HG02763 (cell line): ENCODE measurements at regions not wholly inside any gene's neighbourhood (a gene's known extent, or its start where the extent isn't known, plus 50 kb on each side); places are given as distances from the start of the nearest gene placed in this dataset.
A peak's percentile ranks its signal among the peaks of the same experiment; 100 is the strongest.

ENCODE experiments used
- ATAC-seq: cut with Tn5 transposase; IDR thresholded peaks from one replicate; pipeline ENCODE4 v1.9.1; 2021; ENCODE audit warnings: mild to moderate bottlenecking, moderate library complexity; ENCODE audit not compliant: unreplicated experiment

- no peak for ATAC-seq
These were observed 434.8 kb upstream of the SLC8A1 start for GRCh38 chr2:40886655-40887054.

- ATAC-seq = no peak
These were observed 444.5 kb upstream of the SLC8A1 start for GRCh38 chr2:40896358-40896757.

- ATAC-seq = no peak
These were observed 462.8 kb upstream of the SLC8A1 start for GRCh38 chr2:40914666-40915065.

- no peak for ATAC-seq
These were observed 463.8 kb upstream of the SLC8A1 start for GRCh38 chr2:40915651-40916050.

GRCh38 chr2:40935349-40935748 is 483.5 kb upstream of the SLC8A1 start:
- ATAC-seq = no peak

- no peak for ATAC-seq
These were observed 485.4 kb upstream of the SLC8A1 start for GRCh38 chr2:40937284-40937683.

GRCh38 chr2:40953341-40953740 is 501.5 kb upstream of the SLC8A1 start:
- no peak for ATAC-seq

- no peak for ATAC-seq
These were observed 503.2 kb upstream of the SLC8A1 start for GRCh38 chr2:40955042-40955441.

GRCh38 chr2:40955635-40956034 is 503.7 kb upstream of the SLC8A1 start:
- ATAC-seq = no peak

- no peak for ATAC-seq
These were observed 505.6 kb upstream of the SLC8A1 start for GRCh38 chr2:40957508-40957907.

- no peak for ATAC-seq
These were observed 510.1 kb upstream of the SLC8A1 start for GRCh38 chr2:40962026-40962425.

GRCh38 chr2:40964509-40965250 is 512.8 kb upstream of the SLC8A1 start:
- ATAC-seq = no peak

- no peak for ATAC-seq
These were observed 515.6 kb upstream of the SLC8A1 start for GRCh38 chr2:40967451-40967850.

- no peak for ATAC-seq
These were observed 523.3 kb upstream of the SLC8A1 start for GRCh38 chr2:40975151-40975550.

- no peak for ATAC-seq
These were observed 545.5 kb upstream of the SLC8A1 start for GRCh38 chr2:40997362-40997761.

- no peak for ATAC-seq
These were observed 548.5 kb upstream of the SLC8A1 start for GRCh38 chr2:41000374-41000773.

- ATAC-seq = no peak
These were observed 549.0 kb upstream of the SLC8A1 start for GRCh38 chr2:41000906-41001305.

- no peak for ATAC-seq
These were observed 552.8 kb upstream of the SLC8A1 start for GRCh38 chr2:41004700-41005099.

GRCh38 chr2:41020358-41020757 is 568.5 kb upstream of the SLC8A1 start:
- ATAC-seq = no peak

- ATAC-seq = no peak
These were observed 572.9 kb upstream of the SLC8A1 start for GRCh38 chr2:41024816-41025215.

GRCh38 chr2:41026613-41027012 is 574.7 kb upstream of the SLC8A1 start:
- ATAC-seq = peak; percentile 83

GRCh38 chr2:41027095-41027494 is 575.2 kb upstream of the SLC8A1 start:
- no peak for ATAC-seq

GRCh38 chr2:41031282-41031681 is 579.4 kb upstream of the SLC8A1 start:
- ATAC-seq = no peak
